ENCODE measurements at regions not wholly inside any gene's neighbourhood (a gene's known extent, or its start where the extent isn't known, plus 50 kb on each side); places are given as distances from the start of the nearest gene placed in this dataset.

DNA sequence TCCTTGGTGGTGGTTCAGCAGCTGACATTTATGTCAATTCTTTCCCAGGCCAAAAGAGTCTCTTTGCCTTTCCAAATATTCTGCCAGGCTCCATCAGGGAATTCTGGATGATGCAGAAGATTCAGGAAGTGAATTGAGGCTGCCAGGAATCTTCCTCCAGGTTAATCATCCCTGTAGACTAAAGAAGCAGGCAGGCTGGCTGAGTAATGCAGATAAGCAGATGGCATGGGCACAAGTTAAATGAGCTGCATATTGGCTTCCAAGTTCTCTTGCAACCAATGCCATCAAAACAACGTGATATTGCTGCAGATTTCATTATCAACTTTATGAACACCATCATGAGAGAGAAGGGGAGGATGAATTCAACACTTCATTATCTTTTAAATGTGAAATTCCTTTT is 324.5 kb downstream of the KCNN2 start:
- TF ChIP-seq, protein P1, sequence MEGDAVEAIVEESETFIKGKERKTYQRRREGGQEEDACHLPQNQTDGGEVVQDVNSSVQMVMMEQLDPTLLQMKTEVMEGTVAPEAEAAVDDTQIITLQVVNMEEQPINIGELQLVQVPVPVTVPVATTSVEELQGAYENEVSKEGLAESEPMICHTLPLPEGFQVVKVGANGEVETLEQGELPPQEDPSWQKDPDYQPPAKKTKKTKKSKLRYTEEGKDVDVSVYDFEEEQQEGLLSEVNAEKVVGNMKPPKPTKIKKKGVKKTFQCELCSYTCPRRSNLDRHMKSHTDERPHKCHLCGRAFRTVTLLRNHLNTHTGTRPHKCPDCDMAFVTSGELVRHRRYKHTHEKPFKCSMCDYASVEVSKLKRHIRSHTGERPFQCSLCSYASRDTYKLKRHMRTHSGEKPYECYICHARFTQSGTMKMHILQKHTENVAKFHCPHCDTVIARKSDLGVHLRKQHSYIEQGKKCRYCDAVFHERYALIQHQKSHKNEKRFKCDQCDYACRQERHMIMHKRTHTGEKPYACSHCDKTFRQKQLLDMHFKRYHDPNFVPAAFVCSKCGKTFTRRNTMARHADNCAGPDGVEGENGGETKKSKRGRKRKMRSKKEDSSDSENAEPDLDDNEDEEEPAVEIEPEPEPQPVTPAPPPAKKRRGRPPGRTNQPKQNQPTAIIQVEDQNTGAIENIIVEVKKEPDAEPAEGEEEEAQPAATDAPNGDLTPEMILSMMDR (IDR thresholded peaks at IDR 0.05; ENCODE audit: insufficient read depth, low read length, poor library complexity, severe bottlenecking), result no peak
- TF ChIP-seq EZH2phosphoT487 (conservative IDR thresholded peaks at IDR 0.05; ENCODE audit: low read length), result no peak

Data from SU-DHL-6 (cell line).